GM12878 (cell line): ENCODE measurements at regions not wholly inside any gene's neighbourhood (a gene's known extent, or its start where the extent isn't known, plus 50 kb on each side); places are given as distances from the start of the nearest gene placed in this dataset.

ENCODE experiments used
- ATAC-seq: fragments of 200-7000 bp; cut with Tn5 transposase; 3 replicates; pipeline ENCODE4 v1.9.1; 2020; ENCODE audit warnings: mild to moderate bottlenecking, moderate library complexity
- BruUV-seq: library from RNA; stranded (reverse); fragments of 400-500 nt; replicated peaks from 2 replicates; lab custom pipeline; 2021; lab: Mats Ljungman, UMichigan
- CTCF ChIA-PET: fragments of 300-600 bp; sonication (Branson Sonifier 250); formaldehyde crosslinking; extraction: SDS; loops from one replicate; lab custom pipeline; 2021; ENCODE audit warnings: inconsistent platforms; lab: Yijun Ruan, JAX
- POLR2A ChIA-PET: fragments of 350-600 bp; formaldehyde crosslinking; extraction: SDS; loops from one replicate; lab custom pipeline; 2021; ENCODE audit warnings: inconsistent platforms; lab: Charles Lee
- RAD21 ChIA-PET: fragments of 300-600 bp; sonication (Branson Sonifier 250); formaldehyde crosslinking; loops from one replicate; lab custom pipeline; 2023; ENCODE audit warnings: antibody characterized with exemption; ENCODE audit not compliant: unreplicated experiment; lab: Charles Lee
- SMC1A ChIA-PET: fragments of 300-600 bp; sonication (Branson Sonifier 250); formaldehyde crosslinking; loops from one replicate; lab custom pipeline; 2023; ENCODE audit not compliant: unreplicated experiment, uncharacterized antibody; lab: Charles Lee
- DNase-seq: peaks from one replicate; pipeline ENCODE4 v3.0.0-alpha.2; 2011; ENCODE audit warnings: low read depth, low spot score
- FAIRE-seq: peaks from 3 replicates; lab custom pipeline; 2011; peaks lifted over from hg19 to GRCh38; lab: Jason Lieb, UNC
- H2AFZ ChIP-seq: 2 replicates; pipeline ENCODE4 v1.6.0; 2011; ENCODE audit warnings: low read depth, low read length, control low read depth; ENCODE audit not compliant: control insufficient read depth
- H3K27ac ChIP-seq: 2 replicates; pipeline ENCODE4 v1.5.1; 2011; ENCODE audit warnings: control low read depth; ENCODE audit not compliant: control insufficient read depth, insufficient read depth
- H3K27me3 ChIP-seq, 2 experiments: replicated peaks in 1 of 2; 2 replicates each; pipeline versions ENCODE4 v1.6.0 to v1.6.1; 2011; ENCODE audit warnings: low read length in 1 of 2; ENCODE audit not compliant: control insufficient read depth in 2 of 2, insufficient read depth in 2 of 2
- H3K36me3 ChIP-seq, 2 experiments: 2 replicates each; pipeline ENCODE4 v1.5.1; 2011; ENCODE audit warnings: low read length in 1 of 2; ENCODE audit not compliant: control insufficient read depth in 2 of 2, insufficient read depth in 2 of 2
- H3K4me1 ChIP-seq: 2 replicates; pipeline ENCODE4 v1.6.1; 2011; ENCODE audit warnings: mild to moderate bottlenecking, low read length, moderate library complexity, mixed read lengths; ENCODE audit not compliant: control insufficient read depth, insufficient read depth
- H3K4me2 ChIP-seq: 2 replicates; pipeline ENCODE4 v1.6.0; 2011; ENCODE audit warnings: control low read depth; ENCODE audit not compliant: control insufficient read depth, insufficient read depth
- H3K4me3 ChIP-seq: fragments of 200-600 bp; sonication (generic); 2 replicates; pipeline ENCODE4 v1.5.1; 2016
- H3K79me2 ChIP-seq: 2 replicates; pipeline ENCODE4 v1.6.0; 2011; ENCODE audit warnings: low read length; ENCODE audit not compliant: control insufficient read depth, insufficient read depth
- H3K9ac ChIP-seq: 2 replicates; pipeline ENCODE4 v1.8.0; 2011; ENCODE audit warnings: low read length, control low read depth, mixed read lengths; ENCODE audit not compliant: control insufficient read depth, insufficient read depth
- H3K9me3 ChIP-seq: replicated peaks from 3 replicates; pipeline ENCODE4 v1.5.1; 2011; ENCODE audit warnings: mild to moderate bottlenecking, low read length; ENCODE audit not compliant: control insufficient read depth, insufficient read depth
- H4K20me1 ChIP-seq: 2 replicates; pipeline ENCODE4 v1.6.0; 2011; ENCODE audit not compliant: control insufficient read depth, insufficient read depth
- ASH2L ChIP-seq: fragments of 300-600, 200-600 bp; sonication (generic); IDR thresholded peaks from 2 replicates; pipeline ENCODE4 v1.6.1; 2017; ENCODE audit warnings: low read depth, mild to moderate bottlenecking, borderline replicate concordance
- CEBPZ ChIP-seq: fragments of 150-350 bp; IDR thresholded peaks from 2 replicates; pipeline ENCODE4 v1.6.1; 2016; ENCODE audit warnings: low read depth, low read length
- GABPA ChIP-seq: IDR thresholded peaks from 2 replicates; pipeline ENCODE4 v1.6.1; 2014; ENCODE audit warnings: antibody characterized with exemption, low read depth, mild to moderate bottlenecking, inconsistent platforms
- GATAD2B ChIP-seq: fragments of 450-650 bp; conservative IDR thresholded peaks from 2 replicates; pipeline ENCODE4 v1.6.1; 2017; ENCODE audit warnings: low read depth, mild to moderate bottlenecking, moderate library complexity
- IRF5 ChIP-seq: fragments of 450-650 bp; IDR thresholded peaks from 2 replicates; pipeline ENCODE4 v1.6.1; 2017; ENCODE audit warnings: borderline replicate concordance
- KAT2A ChIP-seq: conservative IDR thresholded peaks from 2 replicates; pipeline ENCODE4 v1.6.1; 2011; ENCODE audit warnings: low read depth, low read length; ENCODE audit not compliant: control insufficient read depth
- MTA2 ChIP-seq: fragments of 450-650 bp; IDR thresholded peaks from 2 replicates; pipeline ENCODE4 v1.6.1; 2016; ENCODE audit warnings: low read depth, mild to moderate bottlenecking, moderate library complexity
- MYC ChIP-seq: IDR thresholded peaks from 2 replicates; pipeline ENCODE4 v1.6.1; 2011; ENCODE audit warnings: mild to moderate bottlenecking, low read length, moderate library complexity, inconsistent platforms; ENCODE audit not compliant: insufficient read depth, insufficient replicate concordance, insufficient read length, severe bottlenecking
- NFYB ChIP-seq: IDR thresholded peaks from 2 replicates; pipeline ENCODE4 v1.6.1; 2011; ENCODE audit warnings: low read depth, mild to moderate bottlenecking, low read length, improper control_type of control experiment, moderate library complexity; ENCODE audit not compliant: insufficient read depth
- RUNX3 ChIP-seq: IDR thresholded peaks from 2 replicates; pipeline ENCODE4 v1.6.1; 2012; ENCODE audit warnings: low read length, inconsistent platforms
- SIX5 ChIP-seq: IDR thresholded peaks from 2 replicates; pipeline ENCODE4 v1.6.1; 2011; ENCODE audit warnings: mild to moderate bottlenecking, low read depth, low read length, moderate library complexity; ENCODE audit not compliant: severe bottlenecking
- SP1 ChIP-seq: IDR thresholded peaks from one replicate; pipeline ENCODE4 v1.6.1; 2011; ENCODE audit warnings: low read depth, low read length
- TAF1 ChIP-seq: IDR thresholded peaks from 2 replicates; pipeline ENCODE4 v1.6.1; 2011; ENCODE audit warnings: mild to moderate bottlenecking, low read depth, low read length, borderline replicate concordance
- TBL1XR1 ChIP-seq: IDR thresholded peaks from 2 replicates; pipeline ENCODE4 v1.6.1; 2012; ENCODE audit warnings: low read depth, low read length, improper control_type of control experiment
- TCF12 ChIP-seq: IDR thresholded peaks from 2 replicates; pipeline ENCODE4 v1.6.1; 2011; ENCODE audit warnings: low read depth, mild to moderate bottlenecking, low read length
- ZNF207 ChIP-seq: fragments of 450-650 bp; IDR thresholded peaks from 2 replicates; pipeline ENCODE4 v1.6.1; 2014; ENCODE audit warnings: antibody characterized with exemption, mild to moderate bottlenecking, borderline replicate concordance
- ZNF274 ChIP-seq: IDR thresholded peaks from one replicate; pipeline ENCODE4 v1.8.0; 2011; ENCODE audit not compliant: insufficient read length, insufficient read depth
- WGBS: methylation state at CpG from one replicate; pipeline ENCODE4 v1.1.6; 2016; ENCODE audit warnings: low lambda C conversion rate; ENCODE audit not compliant: insufficient replicate concordance, insufficient coverage; ENCODE audit errors: missing lambda C conversion rate; 5-methylcytosine and 5-hydroxymethylcytosine counted together
- in situ Hi-C: fragments of 300-500 bp; cut with MboI; formaldehyde crosslinking; loops from 9 replicates; pipeline ENCODE4 v1.14.3; 2018; ENCODE audit warnings: mixed read lengths
- intact Hi-C: fragments of 100-400 bp; cut with micrococcal nuclease; formaldehyde crosslinking; loops from one replicate; pipeline ENCODE4 v1.14.2; 2022; ENCODE audit not compliant: unreplicated experiment
- TF ChIP-seq, protein P1 (sequence below): fragments of 450-650 bp; IDR thresholded peaks from 2 replicates; pipeline ENCODE4 v1.6.1; 2016; ENCODE audit warnings: mild to moderate bottlenecking, moderate library complexity, borderline replicate concordance

DNA sequence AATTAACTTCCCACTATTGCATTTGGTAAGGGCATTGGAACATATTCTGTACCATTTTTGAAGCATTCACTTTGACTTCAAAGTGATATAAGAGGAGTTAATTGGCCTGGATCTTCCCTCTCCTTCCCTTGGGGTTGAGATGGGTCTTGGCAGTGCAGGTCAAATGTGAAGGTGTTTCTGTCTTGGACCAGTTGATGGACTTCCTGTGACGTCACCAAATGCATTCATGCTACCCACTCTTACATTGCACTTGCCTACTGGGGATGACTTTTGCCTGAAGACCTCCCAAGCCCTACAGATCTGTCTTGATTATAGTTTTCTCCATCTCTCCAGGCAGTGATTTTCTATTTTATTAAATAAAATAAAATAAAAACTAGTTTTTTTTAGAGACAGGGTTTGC lies 221.5 kb downstream of the BUB3 start:
- H3K4me1 ChIP-seq = no peaks in the 10 kb centered on the region
- TF ChIP-seq IRF5 (no peak), MTA2 (no peak), GATAD2B (no peak), NFYB (no peak), GABPA (no peak), ASH2L (no peak), SIX5 (no peak), TAF1 (no peak), ZNF274 (no peak), RUNX3 (no peak), SP1 (no peak), CEBPZ (no peak), MYC (no peak), TBL1XR1 (no peak), ZNF207 (no peak), TCF12 (no peak), KAT2A (no peak)
- TF ChIP-seq, protein P1, sequence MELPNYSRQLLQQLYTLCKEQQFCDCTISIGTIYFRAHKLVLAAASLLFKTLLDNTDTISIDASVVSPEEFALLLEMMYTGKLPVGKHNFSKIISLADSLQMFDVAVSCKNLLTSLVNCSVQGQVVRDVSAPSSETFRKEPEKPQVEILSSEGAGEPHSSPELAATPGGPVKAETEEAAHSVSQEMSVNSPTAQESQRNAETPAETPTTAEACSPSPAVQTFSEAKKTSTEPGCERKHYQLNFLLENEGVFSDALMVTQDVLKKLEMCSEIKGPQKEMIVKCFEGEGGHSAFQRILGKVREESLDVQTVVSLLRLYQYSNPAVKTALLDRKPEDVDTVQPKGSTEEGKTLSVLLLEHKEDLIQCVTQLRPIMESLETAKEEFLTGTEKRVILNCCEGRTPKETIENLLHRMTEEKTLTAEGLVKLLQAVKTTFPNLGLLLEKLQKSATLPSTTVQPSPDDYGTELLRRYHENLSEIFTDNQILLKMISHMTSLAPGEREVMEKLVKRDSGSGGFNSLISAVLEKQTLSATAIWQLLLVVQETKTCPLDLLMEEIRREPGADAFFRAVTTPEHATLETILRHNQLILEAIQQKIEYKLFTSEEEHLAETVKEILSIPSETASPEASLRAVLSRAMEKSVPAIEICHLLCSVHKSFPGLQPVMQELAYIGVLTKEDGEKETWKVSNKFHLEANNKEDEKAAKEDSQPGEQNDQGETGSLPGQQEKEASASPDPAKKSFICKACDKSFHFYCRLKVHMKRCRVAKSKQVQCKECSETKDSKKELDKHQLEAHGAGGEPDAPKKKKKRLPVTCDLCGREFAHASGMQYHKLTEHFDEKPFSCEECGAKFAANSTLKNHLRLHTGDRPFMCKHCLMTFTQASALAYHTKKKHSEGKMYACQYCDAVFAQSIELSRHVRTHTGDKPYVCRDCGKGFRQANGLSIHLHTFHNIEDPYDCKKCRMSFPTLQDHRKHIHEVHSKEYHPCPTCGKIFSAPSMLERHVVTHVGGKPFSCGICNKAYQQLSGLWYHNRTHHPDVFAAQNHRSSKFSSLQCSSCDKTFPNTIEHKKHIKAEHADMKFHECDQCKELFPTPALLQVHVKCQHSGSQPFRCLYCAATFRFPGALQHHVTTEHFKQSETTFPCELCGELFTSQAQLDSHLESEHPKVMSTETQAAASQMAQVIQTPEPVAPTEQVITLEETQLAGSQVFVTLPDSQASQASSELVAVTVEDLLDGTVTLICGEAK = no peak

More for the DNA sequence above, 221.5 kb downstream of the BUB3 start:
- FAIRE-seq = no peak
- ChIA-PET CTCF (interaction anchor here (0.9 kb wide), 1 partner anchor 242 kb away, joined by 4 read pairs; no protein-coding TSS in a partner anchor), POLR2A (no interaction called here), RAD21 (no interaction called here), SMC1A (no interaction called here)
- no peak overlapping the region for H2AFZ ChIP-seq
- no peak overlapping the region for H3K9ac ChIP-seq
- no peaks in the 10 kb centered on the region for H3K27me3 ChIP-seq
- no TSS peak for BruUV-seq
- no peak overlapping the region for H3K27ac ChIP-seq
- WGBS = 100% methylated on average over 1 of the region's 1 CpG
- DNase-seq = no peak
- H3K36me3 ChIP-seq = no peaks in the 10 kb centered on the region
- H4K20me1 ChIP-seq = no peaks in the 10 kb centered on the region
- ATAC-seq = no peak
- no peak overlapping the region for H3K4me3 ChIP-seq
- H3K79me2 ChIP-seq = no peaks in the 10 kb centered on the region
- no peaks in the 10 kb centered on the region; the same call in 2 of the 3 replicates for H3K9me3 ChIP-seq
- intact Hi-C loops = no loop called here
- no peak overlapping the region for H3K4me2 ChIP-seq
- in situ Hi-C loops = no loop called here
